ENCODE measurements at regions not wholly inside any gene's neighbourhood (a gene's known extent, or its start where the extent isn't known, plus 50 kb on each side); places are given as distances from the start of the nearest gene placed in this dataset.
"Not testable (repeated sequence)": the region's sequence is repeated elsewhere in the genome, so short reads cannot be mapped to it uniquely, and the experiment has no call there.

GRCh38 chr6:166806217-166806838 lies 150.0 kb downstream of the RNASET2 start:
- H3K4me3 ChIP-seq (ENCODE audit: low read depth, low read length): no peak overlapping the region
- TF ChIP-seq CTCF (IDR thresholded peaks at IDR 0.05; ENCODE audit: low read depth, low read length): no peak

GRCh38 chr6:166803471-166803870 lies 152.9 kb downstream of the RNASET2 start:
- no peak overlapping the region for H3K4me3 ChIP-seq (ENCODE audit: low read depth, low read length)
- no peak for TF ChIP-seq CTCF (IDR thresholded peaks at IDR 0.05; ENCODE audit: low read depth, low read length)

GRCh38 chr6:166802401-166802800 lies 153.9 kb downstream of the RNASET2 start:
- H3K4me3 ChIP-seq (ENCODE audit: low read depth, low read length): no peak overlapping the region
- no peak for TF ChIP-seq CTCF (IDR thresholded peaks at IDR 0.05; ENCODE audit: low read depth, low read length)

GRCh38 chr6:166800137-166800536 lies 156.2 kb downstream of the RNASET2 start:
- TF ChIP-seq CTCF (IDR thresholded peaks at IDR 0.05; ENCODE audit: low read depth, low read length): no peak
- no peak overlapping the region for H3K4me3 ChIP-seq (ENCODE audit: low read depth, low read length)

GRCh38 chr6:166798652-166799051 lies 157.7 kb downstream of the RNASET2 start:
- no peak overlapping the region for H3K4me3 ChIP-seq (ENCODE audit: low read depth, low read length)
- TF ChIP-seq CTCF (IDR thresholded peaks at IDR 0.05; ENCODE audit: low read depth, low read length): no peak

- no peak for TF ChIP-seq CTCF (IDR thresholded peaks at IDR 0.05; ENCODE audit: low read depth, low read length)
- no peak overlapping the region for H3K4me3 ChIP-seq (ENCODE audit: low read depth, low read length)
These were observed 159.7 kb downstream of the RNASET2 start for GRCh38 chr6:166796610-166797009.

- no peak overlapping the region for H3K4me3 ChIP-seq (ENCODE audit: low read depth, low read length)
- no peak for TF ChIP-seq CTCF (IDR thresholded peaks at IDR 0.05; ENCODE audit: low read depth, low read length)
These were observed 160.5 kb downstream of the RNASET2 start for GRCh38 chr6:166795879-166796278.

- not testable (repeated sequence) for H3K4me3 ChIP-seq (ENCODE audit: low read depth, low read length)
These were observed 163.8 kb upstream of the RPS6KA2 start for GRCh38 chr6:166790808-166791207.

GRCh38 chr6:166788846-166789529 lies 161.9 kb upstream of the RPS6KA2 start:
- H3K4me3 ChIP-seq (ENCODE audit: low read depth, low read length): not testable (repeated sequence)
